ENCODE measurements at regions not wholly inside any gene's neighbourhood (a gene's known extent, or its start where the extent isn't known, plus 50 kb on each side); places are given as distances from the start of the nearest gene placed in this dataset.

DNA sequence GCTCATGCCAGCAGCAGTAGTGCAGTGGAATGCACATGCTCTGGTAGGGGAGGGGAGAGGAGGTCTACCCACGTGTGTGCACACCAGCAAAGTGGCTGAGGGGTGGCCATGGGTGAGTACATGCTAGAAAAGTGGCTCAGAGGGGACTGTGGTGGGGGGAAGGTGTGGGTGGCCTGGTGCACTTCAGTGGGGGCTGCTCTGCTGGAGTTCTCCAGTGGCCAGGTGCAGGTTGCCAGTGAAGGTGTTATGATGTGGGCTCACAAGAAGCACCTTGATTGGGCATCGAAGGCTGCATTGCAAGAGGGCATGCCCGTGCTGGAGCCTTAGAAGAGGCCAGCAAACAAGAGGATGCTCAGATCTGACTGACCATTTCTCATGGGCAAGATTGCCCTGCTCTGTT lies 613.6 kb upstream of the PHF14 start:
- WGBS, 2 donors = 55 to 68% methylated on average over 3 of the region's 3 CpGs
- no peak overlapping the region for H3K27ac ChIP-seq
- H3K27me3 ChIP-seq = no peaks in the 10 kb centered on the region
- intact Hi-C loops (cut with DNase I) = no loop called here
- no peaks in the 10 kb centered on the region for H3K36me3 ChIP-seq
- H3K9me3 ChIP-seq = peaks cover 0 to 4% (median 0%) of the 10 kb centered on the region in 4 donors
- no peaks in the 10 kb centered on the region for H3K4me1 ChIP-seq
- no peak overlapping the region for H3K4me3 ChIP-seq
- DNase-seq = no peak
- TF ChIP-seq EP300 (IDR thresholded peaks at IDR 0.05) (no peak), POLR2A (IDR thresholded peaks at IDR 0.05) (no peak), POLR2AphosphoS5 (IDR thresholded peaks at IDR 0.05) (no peak)

DNA sequence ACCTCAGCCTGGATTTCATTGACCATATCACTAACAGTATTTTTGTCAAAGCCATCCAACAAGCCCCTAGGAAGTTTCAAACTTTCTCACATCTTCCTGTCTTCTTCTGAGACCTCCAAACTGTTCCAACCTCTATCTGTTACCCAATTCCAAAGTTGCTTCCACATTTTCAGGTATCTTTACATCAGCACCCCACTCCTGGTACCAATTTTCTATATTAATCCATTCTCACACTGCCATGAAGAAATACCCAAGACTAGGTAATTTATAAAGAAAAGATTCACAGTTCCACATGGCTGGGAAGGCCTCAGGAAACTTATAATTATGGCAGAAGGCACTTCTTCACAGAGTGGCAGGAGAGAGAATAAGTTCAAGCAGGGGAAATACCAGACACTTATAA lies 571.9 kb upstream of the PHF14 start:
- no peaks in the 10 kb centered on the region for H3K27me3 ChIP-seq
- H3K4me1 ChIP-seq = no peaks in the 10 kb centered on the region
- H3K27ac ChIP-seq = no peak overlapping the region
- no peak overlapping the region for H3K4me3 ChIP-seq
- DNase-seq = no peak
- no peaks in the 10 kb centered on the region for H3K36me3 ChIP-seq
- no peak for TF ChIP-seq POLR2A (IDR thresholded peaks at IDR 0.05)
- TF ChIP-seq POLR2AphosphoS5 (IDR thresholded peaks at IDR 0.05) = no peak
- TF ChIP-seq EP300 (IDR thresholded peaks at IDR 0.05) = no peak
- TF ChIP-seq, protein P1, sequence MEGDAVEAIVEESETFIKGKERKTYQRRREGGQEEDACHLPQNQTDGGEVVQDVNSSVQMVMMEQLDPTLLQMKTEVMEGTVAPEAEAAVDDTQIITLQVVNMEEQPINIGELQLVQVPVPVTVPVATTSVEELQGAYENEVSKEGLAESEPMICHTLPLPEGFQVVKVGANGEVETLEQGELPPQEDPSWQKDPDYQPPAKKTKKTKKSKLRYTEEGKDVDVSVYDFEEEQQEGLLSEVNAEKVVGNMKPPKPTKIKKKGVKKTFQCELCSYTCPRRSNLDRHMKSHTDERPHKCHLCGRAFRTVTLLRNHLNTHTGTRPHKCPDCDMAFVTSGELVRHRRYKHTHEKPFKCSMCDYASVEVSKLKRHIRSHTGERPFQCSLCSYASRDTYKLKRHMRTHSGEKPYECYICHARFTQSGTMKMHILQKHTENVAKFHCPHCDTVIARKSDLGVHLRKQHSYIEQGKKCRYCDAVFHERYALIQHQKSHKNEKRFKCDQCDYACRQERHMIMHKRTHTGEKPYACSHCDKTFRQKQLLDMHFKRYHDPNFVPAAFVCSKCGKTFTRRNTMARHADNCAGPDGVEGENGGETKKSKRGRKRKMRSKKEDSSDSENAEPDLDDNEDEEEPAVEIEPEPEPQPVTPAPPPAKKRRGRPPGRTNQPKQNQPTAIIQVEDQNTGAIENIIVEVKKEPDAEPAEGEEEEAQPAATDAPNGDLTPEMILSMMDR (IDR thresholded peaks at IDR 0.05) = no peak
- intact Hi-C loops (cut with DNase I) = no loop called here
- peaks cover 0 to 5% (median 2%) of the 10 kb centered on the region in 4 donors for H3K9me3 ChIP-seq

DNA sequence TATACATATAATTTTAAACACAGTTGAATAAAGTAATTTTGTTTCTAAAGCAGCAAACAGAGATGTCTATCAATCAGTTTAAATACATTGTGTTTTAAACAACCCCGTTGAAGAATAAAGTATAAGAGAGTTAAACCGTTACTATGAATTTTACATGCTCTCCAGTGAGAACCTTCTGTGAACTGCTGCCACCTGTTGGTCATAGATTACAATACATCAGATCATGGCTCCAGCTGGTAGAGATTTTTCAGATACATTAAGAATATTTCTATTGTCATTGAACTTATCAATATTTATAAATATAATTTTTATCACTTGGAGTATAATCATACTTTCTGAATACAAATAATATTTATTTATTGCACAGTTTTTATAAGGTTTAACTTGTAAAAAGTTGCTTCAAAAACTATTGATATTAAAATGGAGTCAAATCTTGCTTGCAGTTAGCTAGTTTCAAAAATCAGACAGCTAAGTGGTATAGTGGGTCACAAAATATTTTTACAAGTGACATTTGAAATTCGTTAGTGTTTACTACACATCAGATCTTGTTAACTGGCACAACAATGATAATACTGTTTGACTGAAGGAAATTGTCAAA lies 561.2 kb upstream of the PHF14 start:
- H3K9me3 ChIP-seq = no peaks in the 10 kb centered on the region
- H3K27me3 ChIP-seq = no peaks in the 10 kb centered on the region
- intact Hi-C loops (cut with DNase I) = loop anchor here (2.0 kb wide), 1 partner anchor 1994 kb away; no protein-coding TSS in a partner anchor
- H3K4me3 ChIP-seq = no peak overlapping the region
- H3K27ac ChIP-seq = no peak overlapping the region
- H3K4me1 ChIP-seq = no peaks in the 10 kb centered on the region
- H3K36me3 ChIP-seq = no peaks in the 10 kb centered on the region
- TF ChIP-seq, protein P1 (IDR thresholded peaks at IDR 0.05) = peak; percentile 15 to 65 (median 34)
- TF ChIP-seq POLR2AphosphoS5 (IDR thresholded peaks at IDR 0.05) = no peak
- WGBS, 2 donors = 3 to 11% methylated on average over 3 of the region's 3 CpGs
- DNase-seq = no peak

DNA sequence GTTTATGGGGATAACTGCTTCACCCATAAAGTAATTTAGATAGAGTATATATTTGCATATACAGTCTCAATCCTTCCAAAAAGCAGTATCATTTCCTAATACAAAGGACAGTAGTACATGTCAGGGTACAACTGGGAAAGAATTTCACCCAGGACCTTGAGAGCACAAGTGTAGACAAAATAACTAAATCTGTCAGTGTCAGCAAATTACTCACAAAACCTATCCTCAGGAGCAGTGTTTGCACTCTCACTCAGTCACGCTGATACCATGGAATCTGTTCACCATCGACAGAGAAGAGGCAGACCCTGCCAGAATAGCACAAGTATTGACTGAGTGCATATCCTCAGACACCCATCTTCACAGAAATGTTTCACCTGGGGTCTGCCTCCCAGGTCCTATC lies 554.7 kb upstream of the PHF14 start:
- H3K27me3 ChIP-seq = no peaks in the 10 kb centered on the region
- H3K9me3 ChIP-seq = no peaks in the 10 kb centered on the region
- TF ChIP-seq POLR2AphosphoS5 (IDR thresholded peaks at IDR 0.05) (no peak), POLR2A (IDR thresholded peaks at IDR 0.05) (no peak), EP300 (IDR thresholded peaks at IDR 0.05) (no peak)
- TF ChIP-seq, protein P1 (IDR thresholded peaks at IDR 0.05) = no peak
- intact Hi-C loops (cut with DNase I) = no loop called here
- no peak overlapping the region for H3K4me3 ChIP-seq
- no peak overlapping the region for H3K27ac ChIP-seq
- DNase-seq = no peak
- no peaks in the 10 kb centered on the region for H3K4me1 ChIP-seq
- WGBS, 2 donors = 22 to 76% methylated on average over 2 of the region's 2 CpGs
- H3K36me3 ChIP-seq = no peaks in the 10 kb centered on the region

DNA sequence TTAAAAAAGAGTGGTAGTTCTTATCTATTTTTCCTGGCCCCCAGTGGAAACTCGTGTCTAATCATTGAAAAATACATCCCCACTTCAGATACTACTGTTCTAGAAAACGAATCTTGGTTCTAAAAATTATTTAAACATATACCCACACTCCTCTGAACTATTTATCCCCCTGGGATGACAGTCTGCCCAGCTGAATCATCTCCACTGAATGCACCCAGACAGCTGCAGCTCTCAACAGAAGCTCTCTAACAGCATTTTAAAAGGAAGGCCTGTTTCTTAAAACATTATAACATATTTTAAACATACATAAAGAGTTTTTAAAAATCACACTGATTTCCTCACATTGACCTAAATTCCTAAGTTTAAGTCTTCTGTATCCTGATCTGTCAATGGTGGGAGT lies 544.6 kb upstream of the PHF14 start:
- H3K9me3 ChIP-seq = peaks cover 0 to 4% (median 0%) of the 10 kb centered on the region in 4 donors
- no peak overlapping the region for H3K4me3 ChIP-seq
- 8 to 42% methylated on average over 2 of the region's 2 CpGs for WGBS, 2 donors
- intact Hi-C loops (cut with DNase I) = no loop called here
- no peaks in the 10 kb centered on the region for H3K27me3 ChIP-seq
- no peaks in the 10 kb centered on the region for H3K4me1 ChIP-seq
- H3K36me3 ChIP-seq = no peaks in the 10 kb centered on the region
- DNase-seq = no peak
- TF ChIP-seq, protein P1 (IDR thresholded peaks at IDR 0.05) = no peak
- no peak overlapping the region for H3K27ac ChIP-seq

All from sigmoid colon (tissue), 6 donors.